ENCODE measurements at regions not wholly inside any gene's neighbourhood (a gene's known extent, or its start where the extent isn't known, plus 50 kb on each side); places are given as distances from the start of the nearest gene placed in this dataset.

GRCh38 chr2:181778621-181779201 lies 98.4 kb upstream of the NEUROD1 start:
- no peak for TF ChIP-seq EZH2phosphoT487 (IDR thresholded peaks at IDR 0.05; ENCODE audit: insufficient read depth, low read depth)
- TF ChIP-seq EZH2 (IDR thresholded peaks at IDR 0.05; ENCODE audit: insufficient read depth, poor library complexity, severe bottlenecking): no peak

Measured in GM23248 (cell line).